ENCODE measurements at regions not wholly inside any gene's neighbourhood (a gene's known extent, or its start where the extent isn't known, plus 50 kb on each side); places are given as distances from the start of the nearest gene placed in this dataset.

- TF ChIP-seq, protein P1, sequence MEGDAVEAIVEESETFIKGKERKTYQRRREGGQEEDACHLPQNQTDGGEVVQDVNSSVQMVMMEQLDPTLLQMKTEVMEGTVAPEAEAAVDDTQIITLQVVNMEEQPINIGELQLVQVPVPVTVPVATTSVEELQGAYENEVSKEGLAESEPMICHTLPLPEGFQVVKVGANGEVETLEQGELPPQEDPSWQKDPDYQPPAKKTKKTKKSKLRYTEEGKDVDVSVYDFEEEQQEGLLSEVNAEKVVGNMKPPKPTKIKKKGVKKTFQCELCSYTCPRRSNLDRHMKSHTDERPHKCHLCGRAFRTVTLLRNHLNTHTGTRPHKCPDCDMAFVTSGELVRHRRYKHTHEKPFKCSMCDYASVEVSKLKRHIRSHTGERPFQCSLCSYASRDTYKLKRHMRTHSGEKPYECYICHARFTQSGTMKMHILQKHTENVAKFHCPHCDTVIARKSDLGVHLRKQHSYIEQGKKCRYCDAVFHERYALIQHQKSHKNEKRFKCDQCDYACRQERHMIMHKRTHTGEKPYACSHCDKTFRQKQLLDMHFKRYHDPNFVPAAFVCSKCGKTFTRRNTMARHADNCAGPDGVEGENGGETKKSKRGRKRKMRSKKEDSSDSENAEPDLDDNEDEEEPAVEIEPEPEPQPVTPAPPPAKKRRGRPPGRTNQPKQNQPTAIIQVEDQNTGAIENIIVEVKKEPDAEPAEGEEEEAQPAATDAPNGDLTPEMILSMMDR (IDR thresholded peaks at IDR 0.05) = no peak
- TF ChIP-seq POLR2A (IDR thresholded peaks at IDR 0.05) = no peak
- TF ChIP-seq POLR2AphosphoS5 (IDR thresholded peaks at IDR 0.05) = no peak
These were observed 430.5 kb downstream of the MDFIC start for GRCh38 chr7:115352375-115352774.

Measured in suprapubic skin (tissue), 4 donors.